WTC11 (cell line): ENCODE measurements at regions not wholly inside any gene's neighbourhood (a gene's known extent, or its start where the extent isn't known, plus 50 kb on each side); places are given as distances from the start of the nearest gene placed in this dataset.

Experiments used
- ATAC-seq: fragments of 200-7000 bp; cut with Tn5 transposase; 2 replicates; pipeline ENCODE4 v1.10.0; 2021; ENCODE audit warnings: mild to moderate bottlenecking, moderate library complexity
- CTCF ChIA-PET: fragments of 300-600 bp; sonication (Branson Sonifier 250); formaldehyde crosslinking; loops from one replicate; lab custom pipeline; 2021; ENCODE audit warnings: antibody characterized with exemption; lab: Charles Lee
- POLR2A ChIA-PET: fragments of 350-600 bp; sonication (Branson Sonifier 250); formaldehyde crosslinking; loops from one replicate; lab custom pipeline; 2021; ENCODE audit warnings: antibody characterized with exemption; lab: Charles Lee
- DNase-seq: peaks from one replicate; pipeline ENCODE4 v3.0.0; 2021; ENCODE audit warnings: low spot score
- H3K27ac Mint-ChIP-seq: 2 replicates; pipeline ENCODE4 v1.8.0; 2021; ENCODE audit warnings: mixed read lengths
- H3K27me3 Mint-ChIP-seq: 2 replicates; pipeline ENCODE4 v1.8.0; 2021; ENCODE audit warnings: low read depth, mild to moderate bottlenecking, moderate library complexity, mixed read lengths
- H3K36me3 Mint-ChIP-seq: 2 replicates; pipeline ENCODE4 v1.8.0; 2021; ENCODE audit warnings: mixed read lengths
- H3K4me1 Mint-ChIP-seq: 2 replicates; pipeline ENCODE4 v1.8.0; 2022; ENCODE audit warnings: mixed read lengths
- H3K4me3 Mint-ChIP-seq: 2 replicates; pipeline ENCODE4 v1.8.0; 2021; ENCODE audit warnings: mild to moderate bottlenecking, moderate library complexity, mixed read lengths
- H3K9me3 Mint-ChIP-seq: 2 replicates; pipeline ENCODE4 v1.8.0; 2021; ENCODE audit warnings: mixed read lengths
- AFF4 ChIP-seq: sonication (generic); formaldehyde crosslinking; IDR thresholded peaks from 2 replicates; pipeline ENCODE4 v1.8.1; 2023; ENCODE audit warnings: mild to moderate bottlenecking, missing genetic modification reagents, borderline replicate concordance
- CBFB ChIP-seq: sonication (generic); formaldehyde crosslinking; IDR thresholded peaks from 2 replicates; pipeline ENCODE4 v1.8.1; 2022; ENCODE audit warnings: mild to moderate bottlenecking, low read depth, missing genetic modification reagents
- ELF4 ChIP-seq: sonication (generic); formaldehyde crosslinking; IDR thresholded peaks from 2 replicates; pipeline ENCODE4 v1.8.1; 2022; ENCODE audit warnings: low read depth, mild to moderate bottlenecking, moderate library complexity, missing genetic modification reagents
- EMX1 ChIP-seq: fragments of 250-450 bp; sonication (Bioruptor Pico); IDR thresholded peaks from 2 replicates; pipeline ENCODE4 v1.8.0; 2021; ENCODE audit warnings: mild to moderate bottlenecking
- KAT7 ChIP-seq: sonication (generic); formaldehyde crosslinking; IDR thresholded peaks from 2 replicates; pipeline ENCODE4 v1.8.1; 2023; ENCODE audit warnings: missing genetic modification reagents, mild to moderate bottlenecking, borderline replicate concordance
- MAX ChIP-seq: sonication (generic); formaldehyde crosslinking; IDR thresholded peaks from 2 replicates; pipeline ENCODE4 v1.8.0; 2022; ENCODE audit warnings: mild to moderate bottlenecking, missing genetic modification reagents
- NFE2L1 ChIP-seq: sonication (generic); formaldehyde crosslinking; IDR thresholded peaks from 2 replicates; pipeline ENCODE4 v1.8.1; 2023; ENCODE audit warnings: missing genetic modification reagents
- PRRX2 ChIP-seq: fragments of 250-450 bp; sonication (Bioruptor Pico); IDR thresholded peaks from 2 replicates; pipeline ENCODE4 v1.8.0; 2021; ENCODE audit warnings: mild to moderate bottlenecking
- SMAD3 ChIP-seq: sonication (generic); formaldehyde crosslinking; IDR thresholded peaks from 2 replicates; pipeline ENCODE4 v1.8.0; 2022; ENCODE audit warnings: missing genetic modification reagents, mild to moderate bottlenecking, borderline replicate concordance
- TP53 ChIP-seq: sonication (generic); formaldehyde crosslinking; IDR thresholded peaks from 2 replicates; pipeline ENCODE4 v1.8.1; 2023; ENCODE audit warnings: mild to moderate bottlenecking, missing genetic modification reagents
- ZBTB43 ChIP-seq: sonication (generic); formaldehyde crosslinking; IDR thresholded peaks from 2 replicates; pipeline ENCODE4 v1.8.1; 2023; ENCODE audit warnings: mild to moderate bottlenecking, missing genetic modification reagents
- ZNF121 ChIP-seq: sonication (generic); formaldehyde crosslinking; IDR thresholded peaks from 2 replicates; pipeline ENCODE4 v1.8.0; 2023; ENCODE audit warnings: missing genetic modification reagents
- ZNF263 ChIP-seq: sonication (generic); formaldehyde crosslinking; IDR thresholded peaks from 2 replicates; pipeline ENCODE4 v1.8.1; 2022; ENCODE audit warnings: low read depth, mild to moderate bottlenecking, moderate library complexity, missing genetic modification reagents
- ZNF532 ChIP-seq: fragments of 250-450 bp; sonication (Bioruptor Pico); IDR thresholded peaks from 2 replicates; pipeline ENCODE4 v1.9.0; 2021; ENCODE audit warnings: mild to moderate bottlenecking, borderline replicate concordance
- TF ChIP-seq, protein P1 (sequence below): fragments of 200-600 bp; IDR thresholded peaks from 2 replicates; pipeline ENCODE4 v1.8.0; 2022; ENCODE audit warnings: antibody characterized with exemption
- TF ChIP-seq, protein P2 (sequence below): sonication (generic); formaldehyde crosslinking; IDR thresholded peaks from 2 replicates; pipeline ENCODE4 v1.8.0; 2023; ENCODE audit warnings: mild to moderate bottlenecking, missing genetic modification reagents
- TF ChIP-seq, protein P3 (sequence below): sonication (generic); formaldehyde crosslinking; IDR thresholded peaks from 2 replicates; pipeline ENCODE4 v1.8.1; 2023; ENCODE audit warnings: mild to moderate bottlenecking, missing genetic modification reagents, moderate library complexity

GRCh38 chr20:20967564-20968184 lies 138.5 kb downstream of the LINC00237 start:
- DNase-seq (no peak), ATAC-seq (no peak)
- no peaks in the 10 kb centered on the region for H3K9me3 Mint-ChIP-seq
- no peak overlapping the region for H3K4me3 Mint-ChIP-seq
- H3K36me3 Mint-ChIP-seq: no peaks in the 10 kb centered on the region
- H3K27ac Mint-ChIP-seq: peak overlapping the region; percentile 67
- no peaks in the 10 kb centered on the region for H3K27me3 Mint-ChIP-seq
- H3K4me1 Mint-ChIP-seq: peaks cover 36% of the 10 kb centered on the region
- CTCF ChIA-PET: interaction anchor here (1.1 to 1.8 kb wide), 2 partner anchors 14 to 81 kb away, joined by 4 to 5 read pairs; no protein-coding TSS in a partner anchor
- TF ChIP-seq NFE2L1 (CRISPR knock-in tag): no peak
- TF ChIP-seq ZNF121 (CRISPR knock-in tag): no peak
- no peak for TF ChIP-seq ELF4 (CRISPR knock-in tag)
- TF ChIP-seq, protein P1, sequence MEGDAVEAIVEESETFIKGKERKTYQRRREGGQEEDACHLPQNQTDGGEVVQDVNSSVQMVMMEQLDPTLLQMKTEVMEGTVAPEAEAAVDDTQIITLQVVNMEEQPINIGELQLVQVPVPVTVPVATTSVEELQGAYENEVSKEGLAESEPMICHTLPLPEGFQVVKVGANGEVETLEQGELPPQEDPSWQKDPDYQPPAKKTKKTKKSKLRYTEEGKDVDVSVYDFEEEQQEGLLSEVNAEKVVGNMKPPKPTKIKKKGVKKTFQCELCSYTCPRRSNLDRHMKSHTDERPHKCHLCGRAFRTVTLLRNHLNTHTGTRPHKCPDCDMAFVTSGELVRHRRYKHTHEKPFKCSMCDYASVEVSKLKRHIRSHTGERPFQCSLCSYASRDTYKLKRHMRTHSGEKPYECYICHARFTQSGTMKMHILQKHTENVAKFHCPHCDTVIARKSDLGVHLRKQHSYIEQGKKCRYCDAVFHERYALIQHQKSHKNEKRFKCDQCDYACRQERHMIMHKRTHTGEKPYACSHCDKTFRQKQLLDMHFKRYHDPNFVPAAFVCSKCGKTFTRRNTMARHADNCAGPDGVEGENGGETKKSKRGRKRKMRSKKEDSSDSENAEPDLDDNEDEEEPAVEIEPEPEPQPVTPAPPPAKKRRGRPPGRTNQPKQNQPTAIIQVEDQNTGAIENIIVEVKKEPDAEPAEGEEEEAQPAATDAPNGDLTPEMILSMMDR: no peak
- TF ChIP-seq SMAD3 (CRISPR knock-in tag): no peak
- POLR2A ChIA-PET: no interaction called here

- H3K36me3 Mint-ChIP-seq: no peaks in the 10 kb centered on the region
- POLR2A ChIA-PET: no interaction called here
- TF ChIP-seq PRRX2: no peak
- TF ChIP-seq, protein P2, sequence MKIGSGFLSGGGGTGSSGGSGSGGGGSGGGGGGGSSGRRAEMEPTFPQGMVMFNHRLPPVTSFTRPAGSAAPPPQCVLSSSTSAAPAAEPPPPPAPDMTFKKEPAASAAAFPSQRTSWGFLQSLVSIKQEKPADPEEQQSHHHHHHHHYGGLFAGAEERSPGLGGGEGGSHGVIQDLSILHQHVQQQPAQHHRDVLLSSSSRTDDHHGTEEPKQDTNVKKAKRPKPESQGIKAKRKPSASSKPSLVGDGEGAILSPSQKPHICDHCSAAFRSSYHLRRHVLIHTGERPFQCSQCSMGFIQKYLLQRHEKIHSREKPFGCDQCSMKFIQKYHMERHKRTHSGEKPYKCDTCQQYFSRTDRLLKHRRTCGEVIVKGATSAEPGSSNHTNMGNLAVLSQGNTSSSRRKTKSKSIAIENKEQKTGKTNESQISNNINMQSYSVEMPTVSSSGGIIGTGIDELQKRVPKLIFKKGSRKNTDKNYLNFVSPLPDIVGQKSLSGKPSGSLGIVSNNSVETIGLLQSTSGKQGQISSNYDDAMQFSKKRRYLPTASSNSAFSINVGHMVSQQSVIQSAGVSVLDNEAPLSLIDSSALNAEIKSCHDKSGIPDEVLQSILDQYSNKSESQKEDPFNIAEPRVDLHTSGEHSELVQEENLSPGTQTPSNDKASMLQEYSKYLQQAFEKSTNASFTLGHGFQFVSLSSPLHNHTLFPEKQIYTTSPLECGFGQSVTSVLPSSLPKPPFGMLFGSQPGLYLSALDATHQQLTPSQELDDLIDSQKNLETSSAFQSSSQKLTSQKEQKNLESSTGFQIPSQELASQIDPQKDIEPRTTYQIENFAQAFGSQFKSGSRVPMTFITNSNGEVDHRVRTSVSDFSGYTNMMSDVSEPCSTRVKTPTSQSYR (CRISPR knock-in tag): no peak
- no peak for TF ChIP-seq AFF4 (CRISPR knock-in tag)
- no peak for TF ChIP-seq TP53 (CRISPR knock-in tag)
- TF ChIP-seq ZBTB43 (CRISPR knock-in tag): no peak
- no peak for TF ChIP-seq EMX1
- TF ChIP-seq, protein P3, sequence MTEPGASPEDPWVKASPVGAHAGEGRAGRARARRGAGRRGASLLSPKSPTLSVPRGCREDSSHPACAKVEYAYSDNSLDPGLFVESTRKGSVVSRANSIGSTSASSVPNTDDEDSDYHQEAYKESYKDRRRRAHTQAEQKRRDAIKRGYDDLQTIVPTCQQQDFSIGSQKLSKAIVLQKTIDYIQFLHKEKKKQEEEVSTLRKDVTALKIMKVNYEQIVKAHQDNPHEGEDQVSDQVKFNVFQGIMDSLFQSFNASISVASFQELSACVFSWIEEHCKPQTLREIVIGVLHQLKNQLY: no peak
- no peak for TF ChIP-seq KAT7 (CRISPR knock-in tag)
- no peak for TF ChIP-seq MAX
- TF ChIP-seq CBFB (CRISPR knock-in tag): no peak
- no peak for TF ChIP-seq ZNF263 (CRISPR knock-in tag)
- no peak for TF ChIP-seq ZNF532
Observed at GRCh38 chr20:20966171-20966570, 140.0 kb downstream of the LINC00237 start.

More at GRCh38 chr20:20966171-20966570, 140.0 kb downstream of the LINC00237 start:
- DNase-seq (no peak), ATAC-seq (no peak)
- Mint-ChIP-seq H3K4me3 (no peak overlapping the region), H3K9me3 (no peaks in the 10 kb centered on the region), H3K27ac (no peak overlapping the region), H3K4me1 (peaks cover 33% of the 10 kb centered on the region), H3K27me3 (no peaks in the 10 kb centered on the region)
- CTCF ChIA-PET: interaction anchor here (1.5 to 1.8 kb wide), 2 partner anchors 12 to 129 kb away, joined by 4 to 5 read pairs; no protein-coding TSS in a partner anchor
